OCI-LY3 (cell line): ENCODE measurements at regions not wholly inside any gene's neighbourhood (a gene's known extent, or its start where the extent isn't known, plus 50 kb on each side); places are given as distances from the start of the nearest gene placed in this dataset.

ENCODE experiments used
- EZH2phosphoT487 ChIP-seq: fragments of 200-600 bp; shearing (Covaris generic); IDR thresholded peaks from 2 replicates; pipeline ENCODE4 v1.6.1; 2018; ENCODE audit warnings: antibody characterized with exemption, mixed run types, low read depth
- TF ChIP-seq, protein P1 (sequence below): fragments of 200-600, 300-600 bp; sonication (generic); IDR thresholded peaks from 2 replicates; pipeline ENCODE4 v1.5.1; 2014; ENCODE audit warnings: antibody characterized with exemption, low read length, low read depth

DNA sequence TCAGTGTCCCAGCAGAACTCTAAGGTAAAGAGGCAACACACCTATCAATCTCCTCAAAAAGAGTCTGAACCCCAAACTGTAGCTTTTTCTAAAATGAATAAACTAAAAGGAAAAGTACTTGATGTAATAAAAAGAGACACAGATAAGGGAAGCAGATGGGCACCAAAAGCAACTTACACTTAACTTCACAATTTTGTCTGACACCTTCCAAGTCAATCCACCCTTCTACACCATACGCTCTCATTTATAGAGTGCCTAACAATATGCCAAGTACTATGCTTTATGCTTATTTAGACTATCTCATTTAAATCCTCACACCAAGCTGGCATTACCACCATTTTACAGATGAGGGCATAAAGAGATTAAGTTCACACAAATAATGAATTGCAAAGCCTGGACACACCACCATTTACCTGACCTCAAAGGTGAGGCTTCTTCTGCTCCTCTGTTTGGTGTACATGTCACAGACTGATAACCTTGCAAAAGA is 90.6 kb upstream of the DST start:
- TF ChIP-seq, protein P1, sequence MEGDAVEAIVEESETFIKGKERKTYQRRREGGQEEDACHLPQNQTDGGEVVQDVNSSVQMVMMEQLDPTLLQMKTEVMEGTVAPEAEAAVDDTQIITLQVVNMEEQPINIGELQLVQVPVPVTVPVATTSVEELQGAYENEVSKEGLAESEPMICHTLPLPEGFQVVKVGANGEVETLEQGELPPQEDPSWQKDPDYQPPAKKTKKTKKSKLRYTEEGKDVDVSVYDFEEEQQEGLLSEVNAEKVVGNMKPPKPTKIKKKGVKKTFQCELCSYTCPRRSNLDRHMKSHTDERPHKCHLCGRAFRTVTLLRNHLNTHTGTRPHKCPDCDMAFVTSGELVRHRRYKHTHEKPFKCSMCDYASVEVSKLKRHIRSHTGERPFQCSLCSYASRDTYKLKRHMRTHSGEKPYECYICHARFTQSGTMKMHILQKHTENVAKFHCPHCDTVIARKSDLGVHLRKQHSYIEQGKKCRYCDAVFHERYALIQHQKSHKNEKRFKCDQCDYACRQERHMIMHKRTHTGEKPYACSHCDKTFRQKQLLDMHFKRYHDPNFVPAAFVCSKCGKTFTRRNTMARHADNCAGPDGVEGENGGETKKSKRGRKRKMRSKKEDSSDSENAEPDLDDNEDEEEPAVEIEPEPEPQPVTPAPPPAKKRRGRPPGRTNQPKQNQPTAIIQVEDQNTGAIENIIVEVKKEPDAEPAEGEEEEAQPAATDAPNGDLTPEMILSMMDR = no peak
- no peak for TF ChIP-seq EZH2phosphoT487
